ENCODE measurements at regions not wholly inside any gene's neighbourhood (a gene's known extent, or its start where the extent isn't known, plus 50 kb on each side); places are given as distances from the start of the nearest gene placed in this dataset.

DNA sequence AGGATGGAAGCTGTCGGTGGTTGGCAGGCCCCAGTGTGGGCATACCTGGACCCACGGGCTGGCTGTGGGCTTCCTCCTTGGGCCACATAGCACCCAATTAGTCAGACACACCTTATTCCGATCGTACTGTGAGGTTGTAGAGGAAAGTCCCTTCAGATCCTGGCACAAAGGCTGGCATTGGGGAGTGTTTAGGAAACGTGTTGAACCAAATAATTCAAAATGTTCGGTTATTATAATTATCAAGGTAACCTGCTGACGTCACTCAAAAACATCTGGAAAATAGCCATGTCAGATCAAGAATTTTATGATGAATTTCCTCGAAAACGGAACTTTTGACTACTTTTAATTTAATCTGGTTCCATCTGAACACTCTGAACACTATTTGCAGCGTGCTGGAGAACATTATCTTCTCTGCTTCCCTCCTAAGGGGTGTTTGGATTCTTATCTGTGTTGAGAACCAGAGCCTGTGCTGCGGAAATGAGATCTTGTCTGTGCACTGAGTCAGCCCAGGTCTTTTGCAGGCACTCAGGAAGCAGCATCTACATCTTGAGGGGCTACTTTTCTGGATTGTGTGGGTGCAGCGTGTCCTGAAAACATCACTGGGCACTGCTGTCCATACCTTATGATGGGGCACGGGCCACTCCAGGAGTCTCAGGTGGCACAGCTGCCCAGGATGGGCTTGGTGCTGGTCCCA, 100.3 kb downstream of the SLC25A47 start:
- no peak for TF ChIP-seq POLR2A (IDR thresholded peaks at IDR 0.05; ENCODE audit: extremely low read depth, insufficient read length)
- TF ChIP-seq, protein P1, sequence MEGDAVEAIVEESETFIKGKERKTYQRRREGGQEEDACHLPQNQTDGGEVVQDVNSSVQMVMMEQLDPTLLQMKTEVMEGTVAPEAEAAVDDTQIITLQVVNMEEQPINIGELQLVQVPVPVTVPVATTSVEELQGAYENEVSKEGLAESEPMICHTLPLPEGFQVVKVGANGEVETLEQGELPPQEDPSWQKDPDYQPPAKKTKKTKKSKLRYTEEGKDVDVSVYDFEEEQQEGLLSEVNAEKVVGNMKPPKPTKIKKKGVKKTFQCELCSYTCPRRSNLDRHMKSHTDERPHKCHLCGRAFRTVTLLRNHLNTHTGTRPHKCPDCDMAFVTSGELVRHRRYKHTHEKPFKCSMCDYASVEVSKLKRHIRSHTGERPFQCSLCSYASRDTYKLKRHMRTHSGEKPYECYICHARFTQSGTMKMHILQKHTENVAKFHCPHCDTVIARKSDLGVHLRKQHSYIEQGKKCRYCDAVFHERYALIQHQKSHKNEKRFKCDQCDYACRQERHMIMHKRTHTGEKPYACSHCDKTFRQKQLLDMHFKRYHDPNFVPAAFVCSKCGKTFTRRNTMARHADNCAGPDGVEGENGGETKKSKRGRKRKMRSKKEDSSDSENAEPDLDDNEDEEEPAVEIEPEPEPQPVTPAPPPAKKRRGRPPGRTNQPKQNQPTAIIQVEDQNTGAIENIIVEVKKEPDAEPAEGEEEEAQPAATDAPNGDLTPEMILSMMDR (IDR thresholded peaks at IDR 0.05; ENCODE audit: low read depth, low read length): no peak
